ENCODE measurements at regions not wholly inside any gene's neighbourhood (a gene's known extent, or its start where the extent isn't known, plus 50 kb on each side); places are given as distances from the start of the nearest gene placed in this dataset.

- H3K4me3 ChIP-seq (ENCODE audit: extremely low read depth in 1 of 4, insufficient read depth in 2 of 4, low read depth in 3 of 4, low read length in 4 of 4) = no peak overlapping the region
- POLR2A ChIA-PET (ENCODE audit: partially characterized antibody) = no interaction called here
- H3K4me1 ChIP-seq (replicated peaks in 1 of 4; ENCODE audit: control insufficient read depth in 3 of 4, insufficient read depth in 4 of 4, low read length in 3 of 4) = no peaks in the 10 kb centered on the region
- H3K9me3 ChIP-seq (ENCODE audit: insufficient read depth in 2 of 2, low read depth in 1 of 2, low read length in 1 of 2) = no peaks in the 10 kb centered on the region
- no peaks in the 10 kb centered on the region for H3K79me2 ChIP-seq (ENCODE audit: control insufficient read depth in 1 of 2, insufficient read depth in 2 of 2, low read length in 2 of 2)
- no peaks in the 10 kb centered on the region for H4K20me1 ChIP-seq (replicated peaks in 1 of 2; ENCODE audit: control insufficient read depth in 1 of 2, insufficient read depth in 2 of 2, low read length in 2 of 2)
- CTCF ChIA-PET (ENCODE audit: partially characterized antibody) = interaction anchor here (1.4 kb wide), 1 partner anchor 88 kb away, joined by 3 read pairs; no protein-coding TSS in a partner anchor
- H3K14ac ChIP-seq (ENCODE audit: insufficient read length) = no peak overlapping the region
- H3K27me3 ChIP-seq (replicated peaks in 1 of 4; ENCODE audit: control insufficient read depth in 3 of 4, extremely low read depth in 1 of 4, insufficient read depth in 3 of 4, low read length in 3 of 4) = no peaks in the 10 kb centered on the region
- H3K18ac ChIP-seq (ENCODE audit: extremely low read depth, low read length) = no peak overlapping the region
- no peak overlapping the region for H3K4me2 ChIP-seq (ENCODE audit: insufficient read depth in 1 of 2, low read depth in 2 of 2, low read length in 2 of 2)
- H2AK5ac ChIP-seq (ENCODE audit: low read depth, low read length) = no peak overlapping the region
- H4K91ac ChIP-seq (replicated peaks; ENCODE audit: insufficient read length, low read length) = no peak overlapping the region
- H2AFZ ChIP-seq (ENCODE audit: low read length) = no peak overlapping the region
- H2BK15ac ChIP-seq (ENCODE audit: low read length) = no peak overlapping the region
- H4K5ac ChIP-seq (ENCODE audit: insufficient read length, low read depth, low read length) = no peak overlapping the region
- 88% methylated on average over 3 of the region's 3 CpGs; no CpG with 5 or more reads in 1 of the 2 experiments for WGBS, 2 experiments (ENCODE audit: extremely low coverage in 1 of 2, insufficient coverage in 1 of 2, insufficient read length in 1 of 2, insufficient replicate concordance in 2 of 2, low coverage in 1 of 2, low lambda C conversion rate in 2 of 2, missing lambda C conversion rate in 1 of 2)
- no peak overlapping the region for H3K4ac ChIP-seq (replicated peaks; ENCODE audit: insufficient read length, low read depth, low read length)
- no peak overlapping the region for H3K27ac ChIP-seq (ENCODE audit: low read depth, low read length)
- no peak overlapping the region for H2BK12ac ChIP-seq (ENCODE audit: low read depth, low read length)
- H3K23me2 ChIP-seq (ENCODE audit: low read depth, low read length) = no peaks in the 10 kb centered on the region
- no peak for DNase-seq (ENCODE audit: low read depth in 1 of 2, low spot score in 2 of 2)
- no peak overlapping the region for H4K8ac ChIP-seq (ENCODE audit: extremely low read depth, insufficient read depth, low read length)
- H2BK5ac ChIP-seq (ENCODE audit: low read depth, low read length) = no peak overlapping the region
- no peak overlapping the region for H3K23ac ChIP-seq (ENCODE audit: insufficient read length)
- H3K36me3 ChIP-seq (ENCODE audit: control insufficient read depth in 2 of 4, insufficient read depth in 4 of 4, low read length in 3 of 4) = no peaks in the 10 kb centered on the region; a peak in 1 of 8 replicates
- H2BK120ac ChIP-seq (replicated peaks; ENCODE audit: low read depth, low read length) = no peak overlapping the region
- H3K9ac ChIP-seq (replicated peaks in 1 of 4; ENCODE audit: extremely low read depth in 1 of 4, low read depth in 3 of 4, low read length in 3 of 4) = no peak overlapping the region
- H3K56ac ChIP-seq (replicated peaks; ENCODE audit: insufficient read length, low read depth, low read length) = no peak overlapping the region
- H2BK20ac ChIP-seq (ENCODE audit: low read length) = no peak overlapping the region
- H3K79me1 ChIP-seq (ENCODE audit: low read depth, low read length) = no peaks in the 10 kb centered on the region
- no peak for FAIRE-seq
- TF ChIP-seq CHD7 (IDR thresholded peaks at IDR 0.05; ENCODE audit: insufficient replicate concordance, low read length) = no peak
Measured at GRCh38 chr11:122392508-122392907, 263.0 kb upstream of the UBASH3B start.

Measured in H1 (cell line).